Heart left ventricle (tissue), 13 donors: ENCODE measurements at regions not wholly inside any gene's neighbourhood (a gene's known extent, or its start where the extent isn't known, plus 50 kb on each side); places are given as distances from the start of the nearest gene placed in this dataset.

ENCODE experiments used
- POLR2A ChIP-seq, 2 donors: fragments of 450-650 bp; IDR thresholded peaks; one replicate each; pipeline ENCODE4 v1.6.1; 2017; ENCODE audit warnings: antibody characterized with exemption in 2 of 2, mild to moderate bottlenecking in 2 of 2, moderate library complexity in 2 of 2
- TF ChIP-seq, protein P1 (sequence below), 12 donors: fragments of 200-600 bp; sonication (generic) in 4 of 12; IDR thresholded peaks; one replicate each; pipeline versions ENCODE4 v1.5.0 to v1.8.0; 2018 to 2022; ENCODE audit warnings: antibody characterized with exemption in 12 of 12, mild to moderate bottlenecking in 5 of 12
- donor health status: ischemic (EF 13 %, LVEDD 7.1; RV severe dilation, severe dysfunction).
- donor health status: DM: no; HTN: yes; CAD: no.
- donor health status: DM: no; HTN: no; CAD: no.
- donor health status: ischemic (EF 25% LVEDD 6.9; RV normal size, moderate dysfunction).
- donor health status: ischemic (EF 25% LVEDD 5.7; RV mildly dilated, moderate dysfunction).
- donor health status: ischemic (EF 35%, LVEDD 5.7; RV mildly dilated, moderate dysfunction).
- donor health status: nonischemic (EF 11% LVEDD 7.7; RV severe dilation, severe dysfunction).
- donor health status: DM: yes; HTN: yes; CAD: no.
- donor health status: PGD.
- donor health status: ischemic (EF 29% LVEDD 5.4; RV normal size, mild dysfunction).
- donor health status: nonischemic (EF 23%, LVEDD 6.1; RV moderate dilation, normal function).

DNA sequence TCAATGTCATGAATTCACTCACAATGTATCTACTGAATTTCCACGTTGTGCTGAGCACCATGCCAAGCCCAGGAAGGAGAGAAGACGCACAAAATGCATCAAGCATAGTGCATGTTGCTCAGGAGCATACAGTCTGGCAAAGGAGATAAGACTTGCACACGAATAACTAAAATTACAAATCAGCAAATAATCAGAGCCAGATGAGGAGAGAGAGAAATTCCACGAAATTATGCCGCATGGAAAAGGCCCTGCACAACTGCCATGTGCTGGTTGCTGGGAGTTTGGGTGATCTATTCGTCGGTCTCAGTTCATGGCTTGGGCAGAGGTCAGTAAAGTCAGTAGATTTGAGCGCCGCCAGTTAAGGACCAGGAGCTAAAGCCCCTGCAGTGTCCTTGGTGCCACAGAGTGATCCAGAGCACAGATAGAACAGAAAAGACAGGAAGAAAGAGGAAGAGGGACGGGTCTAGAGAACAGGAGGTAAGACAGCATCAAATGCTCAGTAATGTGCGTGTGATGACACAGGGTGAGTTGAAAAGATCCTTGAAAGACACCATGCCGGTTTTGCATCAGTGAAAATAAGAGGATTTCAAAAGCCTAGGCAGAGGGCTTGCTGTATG lies 55.1 kb upstream of the ZNF281 start:
- TF ChIP-seq POLR2A (IDR thresholded peaks at IDR 0.05): no peak
- TF ChIP-seq, protein P1, sequence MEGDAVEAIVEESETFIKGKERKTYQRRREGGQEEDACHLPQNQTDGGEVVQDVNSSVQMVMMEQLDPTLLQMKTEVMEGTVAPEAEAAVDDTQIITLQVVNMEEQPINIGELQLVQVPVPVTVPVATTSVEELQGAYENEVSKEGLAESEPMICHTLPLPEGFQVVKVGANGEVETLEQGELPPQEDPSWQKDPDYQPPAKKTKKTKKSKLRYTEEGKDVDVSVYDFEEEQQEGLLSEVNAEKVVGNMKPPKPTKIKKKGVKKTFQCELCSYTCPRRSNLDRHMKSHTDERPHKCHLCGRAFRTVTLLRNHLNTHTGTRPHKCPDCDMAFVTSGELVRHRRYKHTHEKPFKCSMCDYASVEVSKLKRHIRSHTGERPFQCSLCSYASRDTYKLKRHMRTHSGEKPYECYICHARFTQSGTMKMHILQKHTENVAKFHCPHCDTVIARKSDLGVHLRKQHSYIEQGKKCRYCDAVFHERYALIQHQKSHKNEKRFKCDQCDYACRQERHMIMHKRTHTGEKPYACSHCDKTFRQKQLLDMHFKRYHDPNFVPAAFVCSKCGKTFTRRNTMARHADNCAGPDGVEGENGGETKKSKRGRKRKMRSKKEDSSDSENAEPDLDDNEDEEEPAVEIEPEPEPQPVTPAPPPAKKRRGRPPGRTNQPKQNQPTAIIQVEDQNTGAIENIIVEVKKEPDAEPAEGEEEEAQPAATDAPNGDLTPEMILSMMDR (IDR thresholded peaks at IDR 0.05): no peak
